MCF 10A (cell line): ENCODE measurements at regions not wholly inside any gene's neighbourhood (a gene's known extent, or its start where the extent isn't known, plus 50 kb on each side); places are given as distances from the start of the nearest gene placed in this dataset.

Source experiments
- BruUV-seq: library from RNA; stranded (reverse); fragments of 400-500 nt; replicated peaks from 2 replicates; lab custom pipeline; 2021; lab: Mats Ljungman, UMichigan
- CTCF ChIA-PET: fragments of 300-600 bp; sonication (Branson Sonifier 250); formaldehyde crosslinking; extraction: SDS; loops from one replicate; lab custom pipeline; 2021; ENCODE audit warnings: antibody characterized with exemption, inconsistent platforms; lab: Yijun Ruan, JAX
- POLR2A ChIA-PET: fragments of 300-600, 350-650 bp; sonication (Branson Sonifier 250); formaldehyde crosslinking; extraction: SDS; loops from one replicate; lab custom pipeline; 2020; ENCODE audit warnings: antibody characterized with exemption, inconsistent platforms; lab: Yijun Ruan, JAX
- DNase-seq: peaks from one replicate; pipeline ENCODE4 v3.0.0-alpha.2; 2018; ENCODE audit not compliant: unreplicated experiment
- H3K27ac Mint-ChIP-seq: one replicate; pipeline ENCODE4 v1.8.0; 2022; ENCODE audit warnings: mild to moderate bottlenecking, low read depth, mixed read lengths; ENCODE audit not compliant: unreplicated experiment
- H3K27me3 Mint-ChIP-seq: one replicate; pipeline ENCODE4 v1.8.0; 2022; ENCODE audit warnings: mixed read lengths; ENCODE audit not compliant: insufficient read depth, unreplicated experiment
- H3K36me3 Mint-ChIP-seq: one replicate; pipeline ENCODE4 v1.8.0; 2022; ENCODE audit warnings: mild to moderate bottlenecking, moderate library complexity, mixed read lengths; ENCODE audit not compliant: insufficient read depth, unreplicated experiment
- H3K4me1 Mint-ChIP-seq: one replicate; pipeline ENCODE4 v1.8.0; 2022; ENCODE audit warnings: mixed read lengths; ENCODE audit not compliant: insufficient read depth, unreplicated experiment
- H3K4me3 Mint-ChIP-seq: one replicate; pipeline ENCODE4 v1.8.0; 2022; ENCODE audit warnings: mild to moderate bottlenecking, moderate library complexity, mixed read lengths; ENCODE audit not compliant: unreplicated experiment
- H3K9me3 Mint-ChIP-seq: one replicate; pipeline ENCODE4 v1.8.0; 2022; ENCODE audit warnings: mixed read lengths; ENCODE audit not compliant: unreplicated experiment
- intact Hi-C: fragments of 100-400 bp; cut with micrococcal nuclease; formaldehyde crosslinking; loops from 2 replicates; pipeline ENCODE4 v1.14.1; 2022
- TF ChIP-seq, protein P1 (sequence below): fragments of 200-600 bp; IDR thresholded peaks from one replicate; pipeline ENCODE4 v1.8.0; 2022; ENCODE audit warnings: antibody characterized with exemption, mild to moderate bottlenecking; ENCODE audit not compliant: unreplicated experiment

GRCh38 chr4:10998846-10999245 is 314.3 kb upstream of the CLNK start:
- Mint-ChIP-seq H3K9me3 (peaks cover 32% of the 10 kb centered on the region), H3K36me3 (no peaks in the 10 kb centered on the region), H3K27ac (no peak overlapping the region), H3K27me3 (no peaks in the 10 kb centered on the region), H3K4me3 (no peak overlapping the region), H3K4me1 (no peaks in the 10 kb centered on the region)
- no TSS peak for BruUV-seq
- ChIA-PET POLR2A (no interaction called here), CTCF (no interaction called here)
- TF ChIP-seq, protein P1, sequence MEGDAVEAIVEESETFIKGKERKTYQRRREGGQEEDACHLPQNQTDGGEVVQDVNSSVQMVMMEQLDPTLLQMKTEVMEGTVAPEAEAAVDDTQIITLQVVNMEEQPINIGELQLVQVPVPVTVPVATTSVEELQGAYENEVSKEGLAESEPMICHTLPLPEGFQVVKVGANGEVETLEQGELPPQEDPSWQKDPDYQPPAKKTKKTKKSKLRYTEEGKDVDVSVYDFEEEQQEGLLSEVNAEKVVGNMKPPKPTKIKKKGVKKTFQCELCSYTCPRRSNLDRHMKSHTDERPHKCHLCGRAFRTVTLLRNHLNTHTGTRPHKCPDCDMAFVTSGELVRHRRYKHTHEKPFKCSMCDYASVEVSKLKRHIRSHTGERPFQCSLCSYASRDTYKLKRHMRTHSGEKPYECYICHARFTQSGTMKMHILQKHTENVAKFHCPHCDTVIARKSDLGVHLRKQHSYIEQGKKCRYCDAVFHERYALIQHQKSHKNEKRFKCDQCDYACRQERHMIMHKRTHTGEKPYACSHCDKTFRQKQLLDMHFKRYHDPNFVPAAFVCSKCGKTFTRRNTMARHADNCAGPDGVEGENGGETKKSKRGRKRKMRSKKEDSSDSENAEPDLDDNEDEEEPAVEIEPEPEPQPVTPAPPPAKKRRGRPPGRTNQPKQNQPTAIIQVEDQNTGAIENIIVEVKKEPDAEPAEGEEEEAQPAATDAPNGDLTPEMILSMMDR, result no peak
- no peak for DNase-seq
- intact Hi-C loops, result no loop called here

GRCh38 chr4:10984815-10985214 is 300.2 kb upstream of the CLNK start:
- Mint-ChIP-seq H3K4me3 (no peak overlapping the region), H3K27ac (no peak overlapping the region), H3K36me3 (no peaks in the 10 kb centered on the region), H3K4me1 (no peaks in the 10 kb centered on the region), H3K9me3 (peaks cover 55% of the 10 kb centered on the region), H3K27me3 (no peaks in the 10 kb centered on the region)
- no TSS peak for BruUV-seq
- TF ChIP-seq, protein P1, result no peak
- ChIA-PET CTCF (no interaction called here), POLR2A (no interaction called here)
- no peak for DNase-seq
- intact Hi-C loops, result no loop called here

- H3K4me1 Mint-ChIP-seq, result no peaks in the 10 kb centered on the region
- POLR2A ChIA-PET, result no interaction called here
- no peak overlapping the region for H3K4me3 Mint-ChIP-seq
- intact Hi-C loops, result no loop called here
- peaks cover 51% of the 10 kb centered on the region for H3K9me3 Mint-ChIP-seq
- DNase-seq, result peak; percentile 28
- TF ChIP-seq, protein P1, result no peak
- CTCF ChIA-PET, result no interaction called here
- H3K27me3 Mint-ChIP-seq, result no peaks in the 10 kb centered on the region
- no peaks in the 10 kb centered on the region for H3K36me3 Mint-ChIP-seq
- H3K27ac Mint-ChIP-seq, result no peak overlapping the region
- no TSS peak for BruUV-seq
Observed at GRCh38 chr4:10983885-10984640, 299.5 kb upstream of the CLNK start.

- Mint-ChIP-seq H3K4me3 (no peak overlapping the region), H3K27ac (no peak overlapping the region), H3K4me1 (no peaks in the 10 kb centered on the region), H3K9me3 (peaks cover 48% of the 10 kb centered on the region), H3K36me3 (no peaks in the 10 kb centered on the region), H3K27me3 (no peaks in the 10 kb centered on the region)
- TF ChIP-seq, protein P1, result no peak
- ChIA-PET CTCF (interaction anchor here (0.9 kb wide), 1 partner anchor 56 kb away, joined by 3 read pairs; no protein-coding TSS in a partner anchor), POLR2A (no interaction called here)
- intact Hi-C loops, result no loop called here
- peak; percentile 11 for DNase-seq
- BruUV-seq, result no TSS peak
Observed at GRCh38 chr4:10983268-10983667, 298.7 kb upstream of the CLNK start.
